Fibroblast of the aortic adventitia (primary cell): ENCODE measurements at regions not wholly inside any gene's neighbourhood (a gene's known extent, or its start where the extent isn't known, plus 50 kb on each side); places are given as distances from the start of the nearest gene placed in this dataset.

Experiments used
- DNase-seq: peaks from one replicate; pipeline ENCODE4 v3.0.0-alpha.2; 2010; ENCODE audit warnings: low read depth
- H3K4me3 ChIP-seq: 2 replicates; pipeline ENCODE4 v1.5.1; 2011; ENCODE audit warnings: low read depth, mild to moderate bottlenecking, control low read depth, low read length, moderate library complexity
- TF ChIP-seq, protein P1 (sequence below): IDR thresholded peaks from 2 replicates; pipeline ENCODE4 v1.5.1; 2011; ENCODE audit warnings: mild to moderate bottlenecking, low read length, control low read depth, inconsistent platforms; ENCODE audit not compliant: insufficient read depth

DNA sequence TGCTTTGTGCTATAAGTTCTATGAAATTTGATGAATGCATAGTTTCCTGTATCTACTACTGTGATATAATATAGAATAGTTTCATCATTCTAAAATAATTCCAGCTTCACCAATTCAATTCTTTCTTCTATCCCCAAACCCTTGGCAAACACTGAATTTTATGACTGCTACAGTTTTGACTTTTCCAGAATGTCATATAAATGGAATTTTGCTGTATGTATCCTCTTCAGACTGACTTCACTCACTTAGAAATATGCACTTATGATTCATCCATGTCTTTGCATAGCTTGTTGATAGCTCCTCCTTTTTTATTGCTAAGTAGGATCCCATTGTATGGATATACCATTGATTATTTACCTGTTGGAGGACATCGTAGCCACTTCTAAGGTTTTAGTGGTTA lies 89.1 kb upstream of the HS3ST3A1 start:
- DNase-seq: no peak
- TF ChIP-seq, protein P1, sequence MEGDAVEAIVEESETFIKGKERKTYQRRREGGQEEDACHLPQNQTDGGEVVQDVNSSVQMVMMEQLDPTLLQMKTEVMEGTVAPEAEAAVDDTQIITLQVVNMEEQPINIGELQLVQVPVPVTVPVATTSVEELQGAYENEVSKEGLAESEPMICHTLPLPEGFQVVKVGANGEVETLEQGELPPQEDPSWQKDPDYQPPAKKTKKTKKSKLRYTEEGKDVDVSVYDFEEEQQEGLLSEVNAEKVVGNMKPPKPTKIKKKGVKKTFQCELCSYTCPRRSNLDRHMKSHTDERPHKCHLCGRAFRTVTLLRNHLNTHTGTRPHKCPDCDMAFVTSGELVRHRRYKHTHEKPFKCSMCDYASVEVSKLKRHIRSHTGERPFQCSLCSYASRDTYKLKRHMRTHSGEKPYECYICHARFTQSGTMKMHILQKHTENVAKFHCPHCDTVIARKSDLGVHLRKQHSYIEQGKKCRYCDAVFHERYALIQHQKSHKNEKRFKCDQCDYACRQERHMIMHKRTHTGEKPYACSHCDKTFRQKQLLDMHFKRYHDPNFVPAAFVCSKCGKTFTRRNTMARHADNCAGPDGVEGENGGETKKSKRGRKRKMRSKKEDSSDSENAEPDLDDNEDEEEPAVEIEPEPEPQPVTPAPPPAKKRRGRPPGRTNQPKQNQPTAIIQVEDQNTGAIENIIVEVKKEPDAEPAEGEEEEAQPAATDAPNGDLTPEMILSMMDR: no peak
- H3K4me3 ChIP-seq: no peak overlapping the region

DNA sequence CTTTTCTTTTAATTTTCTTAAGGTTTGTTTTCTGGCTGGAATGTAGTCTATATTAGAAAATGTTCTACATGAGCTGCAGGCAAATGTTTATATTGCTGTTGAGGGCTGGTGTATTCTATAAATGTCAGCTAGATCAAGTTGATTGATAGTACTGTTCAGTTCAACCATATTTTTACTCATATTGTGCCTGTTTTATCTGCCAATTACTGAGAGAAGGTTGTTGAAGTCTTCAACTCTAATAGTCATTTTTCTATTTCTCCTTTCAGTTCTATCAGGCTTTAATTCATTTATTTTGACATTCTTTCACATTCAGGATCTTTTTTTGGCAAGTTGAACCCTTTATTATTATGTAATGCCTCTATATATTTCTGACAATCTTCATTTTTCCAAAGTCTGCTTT lies 93.2 kb upstream of the HS3ST3A1 start:
- no peak overlapping the region for H3K4me3 ChIP-seq
- no peak for DNase-seq
- TF ChIP-seq, protein P1: no peak

DNA sequence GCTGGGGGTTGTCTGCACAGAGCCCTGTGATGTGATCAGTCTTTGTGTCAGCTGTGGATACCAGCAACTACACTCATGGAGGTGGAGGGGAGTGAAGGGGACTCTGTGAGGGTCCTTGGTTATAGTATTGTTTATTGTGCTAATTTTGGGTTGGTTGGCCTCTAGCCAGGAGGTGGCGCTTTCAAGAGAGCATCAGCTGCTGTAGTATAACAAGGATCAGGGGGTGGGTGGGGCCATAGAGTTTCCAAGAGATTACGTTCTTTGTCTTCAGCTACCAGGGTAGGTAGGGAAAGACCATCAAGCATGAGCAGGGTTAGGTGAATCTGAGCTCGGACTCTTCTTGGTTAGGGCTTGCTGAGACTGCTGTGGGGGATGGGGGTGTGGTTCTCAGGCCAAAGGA lies 97.1 kb upstream of the HS3ST3A1 start:
- no peak overlapping the region for H3K4me3 ChIP-seq
- no peak for DNase-seq
- TF ChIP-seq, protein P1: no peak

- no peak for DNase-seq
- TF ChIP-seq, protein P1: no peak
- H3K4me3 ChIP-seq: no peak overlapping the region
Observed at GRCh38 chr17:13699261-13699660, 97.5 kb upstream of the HS3ST3A1 start.

GRCh38 chr17:13702266-13702665 lies 100.5 kb upstream of the HS3ST3A1 start:
- TF ChIP-seq, protein P1: no peak

DNA sequence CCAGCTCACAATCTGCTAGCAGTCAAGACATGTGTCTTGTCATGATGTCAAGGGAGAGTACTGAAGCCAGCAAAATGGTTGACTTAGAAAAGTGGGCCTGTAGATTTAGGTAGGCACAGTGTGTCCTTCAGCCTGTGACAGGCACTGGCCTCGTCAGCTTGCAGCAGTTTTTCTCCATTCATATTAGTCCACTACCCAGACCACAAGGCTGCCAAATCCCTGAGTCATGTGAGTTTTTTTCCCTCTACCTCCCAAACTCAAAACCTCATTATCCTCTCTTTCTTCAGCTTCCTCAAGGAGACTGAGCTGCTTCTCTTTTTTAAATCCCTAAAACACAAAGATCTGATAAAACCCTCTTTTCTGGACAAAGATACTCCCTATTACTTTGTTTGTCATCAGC lies 102.6 kb upstream of the HS3ST3A1 start:
- TF ChIP-seq, protein P1: no peak
- no peak overlapping the region for H3K4me3 ChIP-seq
- DNase-seq: peak; percentile 54

More at GRCh38 chr17:13702266-13702665, 100.5 kb upstream of the HS3ST3A1 start:
- peak; percentile 9 for DNase-seq
- H3K4me3 ChIP-seq: no peak overlapping the region

- TF ChIP-seq, protein P1: no peak
- DNase-seq: no peak
- H3K4me3 ChIP-seq: no peak overlapping the region
Observed at GRCh38 chr17:13705221-13705620, 103.5 kb upstream of the HS3ST3A1 start.
